HG02642 (cell line): ENCODE measurements at regions not wholly inside any gene's neighbourhood (a gene's known extent, or its start where the extent isn't known, plus 50 kb on each side); places are given as distances from the start of the nearest gene placed in this dataset.

Source experiments
- ATAC-seq: cut with Tn5 transposase; IDR thresholded peaks from one replicate; pipeline ENCODE4 v1.9.1; 2021; ENCODE audit warnings: mild to moderate bottlenecking; ENCODE audit not compliant: unreplicated experiment, poor library complexity

- ATAC-seq, result no peak
Observed at GRCh38 chr20:54419531-54419930, 55.9 kb upstream of the DOK5 start.
